Upper lobe of left lung (tissue), 6 donors: ENCODE measurements at regions not wholly inside any gene's neighbourhood (a gene's known extent, or its start where the extent isn't known, plus 50 kb on each side); places are given as distances from the start of the nearest gene placed in this dataset.

ENCODE experiments used
- ATAC-seq, 2 donors: fragments of 200-7000 bp; cut with Tn5 transposase; one replicate each; pipeline ENCODE4 v1.9.1; 2022; ENCODE audit warnings: mild to moderate bottlenecking in 2 of 2, moderate library complexity in 2 of 2; ENCODE audit not compliant: low FRiP score in 2 of 2
- DNase-seq, 2 donors: peaks; one replicate each; pipeline ENCODE4 v3.0.0-alpha.2; 2019 to 2020
- H3K27ac ChIP-seq, 4 donors: fragments of 200-600 bp; sonication (generic); one replicate each; pipeline ENCODE4 v1.5.1; 2016 to 2019
- H3K27me3 ChIP-seq, 4 donors: fragments of 200-600 bp; sonication (generic); one replicate each; pipeline ENCODE4 v1.5.1; 2017 to 2019
- H3K36me3 ChIP-seq, 4 donors: fragments of 200-600 bp; sonication (generic); one replicate each; pipeline ENCODE4 v1.5.1; 2016 to 2019
- H3K4me1 ChIP-seq, 4 donors: fragments of 200-600 bp; sonication (generic); one replicate each; pipeline ENCODE4 v1.5.1; 2018 to 2019
- H3K4me3 ChIP-seq, 4 donors: fragments of 200-600 bp; sonication (generic); one replicate each; pipeline ENCODE4 v1.5.1; 2017 to 2019; ENCODE audit warnings: mild to moderate bottlenecking in 2 of 4, moderate library complexity in 1 of 4
- H3K9me3 ChIP-seq, 4 donors: fragments of 200-600 bp; sonication (generic); one replicate each; pipeline ENCODE4 v1.5.1; 2018 to 2019
- EP300 ChIP-seq, 4 donors: sonication (generic); formaldehyde crosslinking; IDR thresholded peaks; one replicate each; pipeline ENCODE4 v1.5.1; 2017; ENCODE audit warnings: antibody characterized with exemption in 4 of 4, control low read depth in 2 of 4
- POLR2A ChIP-seq, 4 donors: fragments of 450-650 bp; IDR thresholded peaks; one replicate each; pipeline ENCODE4 v1.5.1; 2016 to 2017; ENCODE audit warnings: antibody characterized with exemption in 4 of 4, mild to moderate bottlenecking in 2 of 4
- POLR2AphosphoS5 ChIP-seq, 2 donors: sonication (generic); formaldehyde crosslinking; IDR thresholded peaks; one replicate each; pipeline ENCODE4 v1.5.1; 2017; ENCODE audit warnings: antibody characterized with exemption in 2 of 2
- WGBS, 2 donors: methylation state at CpG; one replicate each; pipeline ENCODE4 v1.1.5; 2017 to 2018; 5-methylcytosine and 5-hydroxymethylcytosine counted together
- TF ChIP-seq, protein P1 (sequence below), 6 experiments: fragments of 450-650 bp in 4 of 6; fragments of 200-600 bp in 2 of 6; sonication (generic) in 2 of 6; IDR thresholded peaks; one replicate each; pipeline ENCODE4 v1.5.1; 2016 to 2019; ENCODE audit warnings: antibody characterized with exemption in 6 of 6
- donor health status: DM: no; HTN: no; CAD: no; lungs with moderate emphysema.
- donor health status: DM: no; HTN: yes; CAD: no; lungs with severe emphysema.

DNA sequence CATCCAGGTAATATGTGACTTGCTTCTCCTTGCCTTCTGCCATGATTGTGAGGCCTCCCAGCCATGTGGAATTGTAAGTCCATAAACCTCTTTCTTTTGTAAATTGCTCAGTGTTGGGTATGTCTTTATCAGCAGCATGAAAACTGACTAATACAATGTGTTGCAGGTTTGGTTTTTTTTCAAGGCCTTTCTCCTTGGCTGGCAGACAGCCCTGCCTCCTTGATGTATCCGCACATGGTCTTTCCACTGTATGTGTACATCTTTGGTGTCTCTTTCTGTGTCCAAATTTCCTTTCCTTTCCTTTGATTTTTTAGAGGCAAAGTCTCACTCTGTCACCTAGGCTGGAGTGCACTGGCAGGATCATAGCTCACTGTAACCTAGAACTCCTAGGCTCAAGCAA lies 260.1 kb downstream of the TUSC7 start:
- no peak for DNase-seq
- Histone ChIP-seq H3K4me1 (no peaks in the 10 kb centered on the region), H3K4me3 (no peak overlapping the region), H3K27me3 (no peaks in the 10 kb centered on the region), H3K36me3 (no peaks in the 10 kb centered on the region), H3K9me3 (no peaks in the 10 kb centered on the region), H3K27ac (no peak overlapping the region)
- TF ChIP-seq POLR2A (IDR thresholded peaks at IDR 0.05) = no peak
- TF ChIP-seq, protein P1, sequence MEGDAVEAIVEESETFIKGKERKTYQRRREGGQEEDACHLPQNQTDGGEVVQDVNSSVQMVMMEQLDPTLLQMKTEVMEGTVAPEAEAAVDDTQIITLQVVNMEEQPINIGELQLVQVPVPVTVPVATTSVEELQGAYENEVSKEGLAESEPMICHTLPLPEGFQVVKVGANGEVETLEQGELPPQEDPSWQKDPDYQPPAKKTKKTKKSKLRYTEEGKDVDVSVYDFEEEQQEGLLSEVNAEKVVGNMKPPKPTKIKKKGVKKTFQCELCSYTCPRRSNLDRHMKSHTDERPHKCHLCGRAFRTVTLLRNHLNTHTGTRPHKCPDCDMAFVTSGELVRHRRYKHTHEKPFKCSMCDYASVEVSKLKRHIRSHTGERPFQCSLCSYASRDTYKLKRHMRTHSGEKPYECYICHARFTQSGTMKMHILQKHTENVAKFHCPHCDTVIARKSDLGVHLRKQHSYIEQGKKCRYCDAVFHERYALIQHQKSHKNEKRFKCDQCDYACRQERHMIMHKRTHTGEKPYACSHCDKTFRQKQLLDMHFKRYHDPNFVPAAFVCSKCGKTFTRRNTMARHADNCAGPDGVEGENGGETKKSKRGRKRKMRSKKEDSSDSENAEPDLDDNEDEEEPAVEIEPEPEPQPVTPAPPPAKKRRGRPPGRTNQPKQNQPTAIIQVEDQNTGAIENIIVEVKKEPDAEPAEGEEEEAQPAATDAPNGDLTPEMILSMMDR (IDR thresholded peaks at IDR 0.05) = no peak
- TF ChIP-seq EP300 (IDR thresholded peaks at IDR 0.05) = no peak
- TF ChIP-seq POLR2AphosphoS5 (IDR thresholded peaks at IDR 0.05) = no peak
- ATAC-seq = no peak
- WGBS, 2 donors = 100% methylated on average over 1 of the region's 1 CpG

GRCh38 chr3:116971531-116971930 lies 262.0 kb downstream of the TUSC7 start:
- H3K27ac ChIP-seq = no peak overlapping the region
- H3K36me3 ChIP-seq = no peaks in the 10 kb centered on the region
- WGBS, 2 donors = 40 to 51% methylated on average over 3 to 4 of the region's 4 CpGs
- TF ChIP-seq, protein P1 (IDR thresholded peaks at IDR 0.05) = no peak
- TF ChIP-seq EP300 (IDR thresholded peaks at IDR 0.05) (no peak), POLR2AphosphoS5 (IDR thresholded peaks at IDR 0.05) (no peak), POLR2A (IDR thresholded peaks at IDR 0.05) (no peak)
- H3K4me3 ChIP-seq = no peak overlapping the region
- H3K27me3 ChIP-seq = no peaks in the 10 kb centered on the region
- no peaks in the 10 kb centered on the region for H3K9me3 ChIP-seq
- ATAC-seq = no peak
- no peaks in the 10 kb centered on the region for H3K4me1 ChIP-seq
- DNase-seq = no peak

- WGBS, 2 donors = 83 to 91% methylated on average over 1 of the region's 1 CpG
Measured at GRCh38 chr3:116974702-116975101, 265.1 kb downstream of the TUSC7 start.

GRCh38 chr3:116977441-116977840 lies 267.9 kb downstream of the TUSC7 start:
- H3K4me3 ChIP-seq = no peak overlapping the region
- no peaks in the 10 kb centered on the region for H3K27me3 ChIP-seq
- H3K4me1 ChIP-seq = no peaks in the 10 kb centered on the region
- WGBS, 2 donors = 92 to 93% methylated on average over 1 of the region's 1 CpG
- no peaks in the 10 kb centered on the region for H3K36me3 ChIP-seq
- TF ChIP-seq, protein P1 (IDR thresholded peaks at IDR 0.05) = no peak
- TF ChIP-seq POLR2A (IDR thresholded peaks at IDR 0.05) (no peak), EP300 (IDR thresholded peaks at IDR 0.05) (no peak), POLR2AphosphoS5 (IDR thresholded peaks at IDR 0.05) (no peak)
- H3K9me3 ChIP-seq = no peaks in the 10 kb centered on the region
- H3K27ac ChIP-seq = no peak overlapping the region
- ATAC-seq = no peak
- no peak for DNase-seq

More at GRCh38 chr3:116974702-116975101, 265.1 kb downstream of the TUSC7 start:
- no peak for DNase-seq
- no peaks in the 10 kb centered on the region for H3K36me3 ChIP-seq
- H3K4me1 ChIP-seq = no peaks in the 10 kb centered on the region
- TF ChIP-seq POLR2AphosphoS5 (IDR thresholded peaks at IDR 0.05) (no peak), EP300 (IDR thresholded peaks at IDR 0.05) (no peak), POLR2A (IDR thresholded peaks at IDR 0.05) (no peak)
- TF ChIP-seq, protein P1 (IDR thresholded peaks at IDR 0.05) = no peak
- H3K27me3 ChIP-seq = no peaks in the 10 kb centered on the region
- no peak overlapping the region for H3K4me3 ChIP-seq
- no peaks in the 10 kb centered on the region for H3K9me3 ChIP-seq
- ATAC-seq = no peak
- no peak overlapping the region for H3K27ac ChIP-seq

GRCh38 chr3:116980099-116980498 lies 270.5 kb downstream of the TUSC7 start:
- no peaks in the 10 kb centered on the region for H3K27me3 ChIP-seq
- DNase-seq (no peak), ATAC-seq (no peak)
- TF ChIP-seq, protein P1 (IDR thresholded peaks at IDR 0.05) = no peak
- TF ChIP-seq EP300 (IDR thresholded peaks at IDR 0.05) = no peak
- no peak for TF ChIP-seq POLR2A (IDR thresholded peaks at IDR 0.05)
- TF ChIP-seq POLR2AphosphoS5 (IDR thresholded peaks at IDR 0.05) = no peak
- H3K36me3 ChIP-seq = no peaks in the 10 kb centered on the region
- no peak overlapping the region for H3K4me3 ChIP-seq
- 58 to 65% methylated on average over 3 of the region's 3 CpGs for WGBS, 2 donors
- no peaks in the 10 kb centered on the region for H3K4me1 ChIP-seq
- H3K9me3 ChIP-seq = no peaks in the 10 kb centered on the region
- no peak overlapping the region for H3K27ac ChIP-seq
